IMR-90 (cell line): ENCODE measurements at regions not wholly inside any gene's neighbourhood (a gene's known extent, or its start where the extent isn't known, plus 50 kb on each side); places are given as distances from the start of the nearest gene placed in this dataset.

Source experiments
- CTCF ChIP-seq: conservative IDR thresholded peaks from 2 replicates; pipeline ENCODE4 v1.5.1; 2012; ENCODE audit warnings: mild to moderate bottlenecking, low read depth, low read length, improper control_type of control experiment
- RFX5 ChIP-seq: IDR thresholded peaks from 2 replicates; pipeline ENCODE4 v1.8.0; 2012; ENCODE audit warnings: low read depth, mild to moderate bottlenecking, low read length, moderate library complexity

- TF ChIP-seq CTCF = no peak
- no peak for TF ChIP-seq RFX5
Measured at GRCh38 chr1:193890935-193891334, 704.5 kb upstream of the B3GALT2 start.
